ENCODE measurements at regions not wholly inside any gene's neighbourhood (a gene's known extent, or its start where the extent isn't known, plus 50 kb on each side); places are given as distances from the start of the nearest gene placed in this dataset.

GRCh38 chrX:115423086-115423485 is 133.6 kb downstream of the LUZP4 start:
- H4K20me1 ChIP-seq (ENCODE audit: insufficient read depth, low read length) = no peaks in the 10 kb centered on the region
- H3K4me1 Mint-ChIP-seq = no peaks in the 10 kb centered on the region
- no peak overlapping the region for H3K27ac Mint-ChIP-seq
- intact Hi-C loops (cut with micrococcal nuclease) = no loop called here
- no peak overlapping the region for H3K4me3 ChIP-seq (replicated peaks in 1 of 3; ENCODE audit: low read depth in 2 of 3, low read length in 3 of 3)
- TF ChIP-seq CTCF (IDR thresholded peaks at IDR 0.05) = no peak
- H3K9ac ChIP-seq (ENCODE audit: insufficient read depth, low read length, poor library complexity, severe bottlenecking) = no peak overlapping the region
- WGBS (ENCODE audit: insufficient coverage) = no CpG with 5 or more reads among the region's 3 CpGs
- H3K27ac ChIP-seq (ENCODE audit: low read depth in 1 of 2, low read length in 2 of 2) = no peak overlapping the region
- no peaks in the 10 kb centered on the region for H3K36me3 ChIP-seq (replicated peaks in 1 of 2; ENCODE audit: control insufficient read depth in 1 of 2, insufficient read depth in 2 of 2, low read length in 2 of 2)
- H3K9me3 Mint-ChIP-seq = peaks cover 2 to 10% (median 5%) of the 10 kb centered on the region in 7 donors
- H3K4me2 ChIP-seq (replicated peaks; ENCODE audit: extremely low read depth, low read length, poor library complexity, severe bottlenecking) = no peak overlapping the region
- no peaks in the 10 kb centered on the region for H3K79me2 ChIP-seq (ENCODE audit: insufficient read depth, low read length)
- H2AFZ ChIP-seq (ENCODE audit: insufficient read depth, low read depth, low read length, poor library complexity, severe bottlenecking) = no peak overlapping the region
- H3K9me3 ChIP-seq (replicated peaks in 1 of 2; ENCODE audit: control insufficient read depth in 1 of 2, insufficient read depth in 1 of 2, low read length in 2 of 2) = peaks cover 0 to 3% of the 10 kb centered on the region in 2 donors
- H3K27me3 ChIP-seq (ENCODE audit: control insufficient read depth in 2 of 2, insufficient read depth in 2 of 2, low read length in 2 of 2) = peaks cover 0 to 1% of the 10 kb centered on the region in 2 donors
- peaks cover 0 to 3% (median 2%) of the 10 kb centered on the region in 3 donors for H3K27me3 Mint-ChIP-seq (ENCODE audit: low read depth in 3 of 3)
- no peaks in the 10 kb centered on the region for H3K4me1 ChIP-seq (ENCODE audit: control insufficient read depth in 1 of 2, insufficient read depth in 2 of 2, low read length in 2 of 2)
- DNase-seq = no peak
- no peak overlapping the region for H3K4me3 Mint-ChIP-seq
- no peaks in the 10 kb centered on the region for H3K36me3 Mint-ChIP-seq

- Histone ChIP-seq H3K9me3 (replicated peaks in 1 of 2; ENCODE audit: control insufficient read depth in 1 of 2, insufficient read depth in 1 of 2, low read length in 2 of 2) (peaks cover 0 to 3% of the 10 kb centered on the region in 2 donors), H3K79me2 (ENCODE audit: insufficient read depth, low read length) (no peaks in the 10 kb centered on the region), H3K36me3 (replicated peaks in 1 of 2; ENCODE audit: control insufficient read depth in 1 of 2, insufficient read depth in 2 of 2, low read length in 2 of 2) (no peaks in the 10 kb centered on the region), H3K27me3 (ENCODE audit: control insufficient read depth in 2 of 2, insufficient read depth in 2 of 2, low read length in 2 of 2) (peaks cover 0 to 3% of the 10 kb centered on the region in 2 donors), H2AFZ (ENCODE audit: insufficient read depth, low read depth, low read length, poor library complexity, severe bottlenecking) (no peak overlapping the region), H3K4me1 (ENCODE audit: control insufficient read depth in 1 of 2, insufficient read depth in 2 of 2, low read length in 2 of 2) (no peaks in the 10 kb centered on the region), H3K9ac (ENCODE audit: insufficient read depth, low read length, poor library complexity, severe bottlenecking) (no peak overlapping the region), H4K20me1 (ENCODE audit: insufficient read depth, low read length) (no peaks in the 10 kb centered on the region), H3K4me2 (replicated peaks; ENCODE audit: extremely low read depth, low read length, poor library complexity, severe bottlenecking) (no peak overlapping the region), H3K4me3 (replicated peaks in 1 of 3; ENCODE audit: low read depth in 2 of 3, low read length in 3 of 3) (no peak overlapping the region), H3K27ac (ENCODE audit: low read depth in 1 of 2, low read length in 2 of 2) (no peak overlapping the region)
- no peaks in the 10 kb centered on the region for H3K4me1 Mint-ChIP-seq
- peaks cover 0 to 3% (median 1%) of the 10 kb centered on the region in 3 donors for H3K27me3 Mint-ChIP-seq (ENCODE audit: low read depth in 3 of 3)
- H3K36me3 Mint-ChIP-seq = no peaks in the 10 kb centered on the region
- WGBS (ENCODE audit: insufficient coverage) = 97% methylated on average over 3 of the region's 6 CpGs
- DNase-seq = no peak
- intact Hi-C loops (cut with micrococcal nuclease) = no loop called here
- no peak overlapping the region for H3K4me3 Mint-ChIP-seq
- H3K27ac Mint-ChIP-seq = no peak overlapping the region
- no peak for TF ChIP-seq CTCF (IDR thresholded peaks at IDR 0.05)
- peaks cover 0 to 10% (median 4%) of the 10 kb centered on the region in 7 donors for H3K9me3 Mint-ChIP-seq
Observed at GRCh38 chrX:115425359-115425758, 135.6 kb upstream of the PLS3 start.

Data from CD14-positive monocyte (primary cell).